ENCODE measurements at regions not wholly inside any gene's neighbourhood (a gene's known extent, or its start where the extent isn't known, plus 50 kb on each side); places are given as distances from the start of the nearest gene placed in this dataset.

- TF ChIP-seq, protein P1, sequence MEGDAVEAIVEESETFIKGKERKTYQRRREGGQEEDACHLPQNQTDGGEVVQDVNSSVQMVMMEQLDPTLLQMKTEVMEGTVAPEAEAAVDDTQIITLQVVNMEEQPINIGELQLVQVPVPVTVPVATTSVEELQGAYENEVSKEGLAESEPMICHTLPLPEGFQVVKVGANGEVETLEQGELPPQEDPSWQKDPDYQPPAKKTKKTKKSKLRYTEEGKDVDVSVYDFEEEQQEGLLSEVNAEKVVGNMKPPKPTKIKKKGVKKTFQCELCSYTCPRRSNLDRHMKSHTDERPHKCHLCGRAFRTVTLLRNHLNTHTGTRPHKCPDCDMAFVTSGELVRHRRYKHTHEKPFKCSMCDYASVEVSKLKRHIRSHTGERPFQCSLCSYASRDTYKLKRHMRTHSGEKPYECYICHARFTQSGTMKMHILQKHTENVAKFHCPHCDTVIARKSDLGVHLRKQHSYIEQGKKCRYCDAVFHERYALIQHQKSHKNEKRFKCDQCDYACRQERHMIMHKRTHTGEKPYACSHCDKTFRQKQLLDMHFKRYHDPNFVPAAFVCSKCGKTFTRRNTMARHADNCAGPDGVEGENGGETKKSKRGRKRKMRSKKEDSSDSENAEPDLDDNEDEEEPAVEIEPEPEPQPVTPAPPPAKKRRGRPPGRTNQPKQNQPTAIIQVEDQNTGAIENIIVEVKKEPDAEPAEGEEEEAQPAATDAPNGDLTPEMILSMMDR (IDR thresholded peaks at IDR 0.05; ENCODE audit: unreplicated experiment) = no peak
- Mint-ChIP-seq H3K27ac (no peak overlapping the region), H3K4me1 (peaks cover 18% of the 10 kb centered on the region), H3K4me3 (no peak overlapping the region), H3K9me3 (no peaks in the 10 kb centered on the region), H3K27me3 (ENCODE audit: low read depth) (no peaks in the 10 kb centered on the region), H3K36me3 (no peaks in the 10 kb centered on the region)
- no peak for DNase-seq (ENCODE audit: low spot score in 2 of 2, unreplicated experiment in 2 of 2)
Measured at GRCh38 chr9:110033869-110034268, 174.1 kb downstream of the C9orf152 start.

DNA sequence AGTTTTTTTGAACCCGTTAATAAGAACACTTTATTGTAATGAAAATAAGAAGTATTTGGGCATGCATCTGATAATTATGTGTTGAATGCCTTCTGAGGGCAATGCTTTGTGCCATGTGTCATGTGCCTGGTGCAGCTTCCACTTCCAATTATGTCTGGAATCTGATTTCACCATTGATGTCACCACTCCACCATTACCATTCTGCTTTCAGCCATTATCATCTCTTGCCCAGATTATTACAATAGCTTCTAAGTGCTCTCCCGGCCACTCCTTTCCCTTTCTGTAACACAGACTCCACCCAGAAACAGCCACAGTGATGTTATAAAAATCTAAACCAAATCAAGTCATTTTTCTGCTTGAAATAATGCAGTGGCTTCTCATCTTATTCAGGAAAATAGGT, 171.7 kb downstream of the C9orf152 start:
- H3K9me3 Mint-ChIP-seq = no peaks in the 10 kb centered on the region

GRCh38 chr9:110040788-110041187, 167.2 kb downstream of the C9orf152 start:
- peaks cover 1% of the 10 kb centered on the region for H3K36me3 Mint-ChIP-seq
- H3K4me1 Mint-ChIP-seq = peaks cover 5% of the 10 kb centered on the region
- H3K27ac Mint-ChIP-seq = no peak overlapping the region
- H3K9me3 Mint-ChIP-seq = no peaks in the 10 kb centered on the region
- no peak for DNase-seq (ENCODE audit: low spot score in 2 of 2, unreplicated experiment in 2 of 2)
- H3K4me3 Mint-ChIP-seq = no peak overlapping the region
- TF ChIP-seq, protein P1 (IDR thresholded peaks at IDR 0.05; ENCODE audit: unreplicated experiment) = no peak
- H3K27me3 Mint-ChIP-seq (ENCODE audit: low read depth) = no peaks in the 10 kb centered on the region

More for the DNA sequence above, 171.7 kb downstream of the C9orf152 start:
- H3K36me3 Mint-ChIP-seq = no peaks in the 10 kb centered on the region
- H3K27ac Mint-ChIP-seq = no peak overlapping the region
- no peak for DNase-seq (ENCODE audit: low spot score in 2 of 2, unreplicated experiment in 2 of 2)
- no peaks in the 10 kb centered on the region for H3K27me3 Mint-ChIP-seq (ENCODE audit: low read depth)
- H3K4me3 Mint-ChIP-seq = no peak overlapping the region
- TF ChIP-seq, protein P1 (IDR thresholded peaks at IDR 0.05; ENCODE audit: unreplicated experiment) = no peak
- peaks cover 5% of the 10 kb centered on the region for H3K4me1 Mint-ChIP-seq

DNA sequence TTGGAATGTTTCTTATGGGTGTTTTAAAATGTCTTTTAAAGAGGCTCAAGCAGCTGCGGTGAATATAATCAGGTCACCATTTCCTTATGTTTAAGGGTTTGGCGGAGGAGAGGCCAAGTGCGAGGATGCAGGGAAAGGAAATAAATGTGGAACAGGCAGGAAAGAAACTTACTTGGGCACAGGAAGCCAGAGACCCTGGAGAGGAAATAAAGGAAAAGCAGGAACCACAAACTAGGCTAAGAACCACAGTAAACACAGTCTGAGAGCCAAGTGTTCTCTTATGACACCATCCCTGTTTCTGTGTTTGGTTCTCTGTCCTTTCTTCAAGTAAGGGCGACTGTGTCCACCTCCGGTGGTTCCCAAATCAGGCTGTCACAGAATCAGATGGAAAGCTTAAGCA, 166.5 kb downstream of the C9orf152 start:
- no peak overlapping the region for H3K4me3 Mint-ChIP-seq
- no peak overlapping the region for H3K27ac Mint-ChIP-seq
- peaks cover 5% of the 10 kb centered on the region for H3K4me1 Mint-ChIP-seq
- H3K36me3 Mint-ChIP-seq = peaks cover 1% of the 10 kb centered on the region
- no peak for DNase-seq (ENCODE audit: low spot score in 2 of 2, unreplicated experiment in 2 of 2)
- TF ChIP-seq, protein P1 (IDR thresholded peaks at IDR 0.05; ENCODE audit: unreplicated experiment) = no peak
- H3K27me3 Mint-ChIP-seq (ENCODE audit: low read depth) = no peaks in the 10 kb centered on the region
- H3K9me3 Mint-ChIP-seq = no peaks in the 10 kb centered on the region

- Mint-ChIP-seq H3K36me3 (peaks cover 1% of the 10 kb centered on the region), H3K4me3 (peak overlapping the region; percentile 74), H3K4me1 (peaks cover 20% of the 10 kb centered on the region), H3K9me3 (no peaks in the 10 kb centered on the region), H3K27me3 (ENCODE audit: low read depth) (peaks cover 31% of the 10 kb centered on the region), H3K27ac (no peak overlapping the region)
- TF ChIP-seq, protein P1 (IDR thresholded peaks at IDR 0.05; ENCODE audit: unreplicated experiment) = no peak
- DNase-seq (ENCODE audit: low spot score in 2 of 2, unreplicated experiment in 2 of 2) = no peak
Measured at GRCh38 chr9:110047232-110047954, 160.6 kb downstream of the C9orf152 start.

Measured in mesothelial cell of epicardium (in vitro differentiated cells).